GM23338 (cell line): ENCODE measurements at regions not wholly inside any gene's neighbourhood (a gene's known extent, or its start where the extent isn't known, plus 50 kb on each side); places are given as distances from the start of the nearest gene placed in this dataset.

ENCODE experiments used
- ATAC-seq: fragments of 200-7000 bp; cut with Tn5 transposase; 3 replicates; pipeline ENCODE4 v1.9.1; 2020
- DNase-seq: peaks from one replicate; pipeline ENCODE4 v3.0.0-alpha.2; 2015; ENCODE audit warnings: low spot score
- H2AFZ ChIP-seq: fragments of 200-600 bp; sonication (generic); 2 replicates; pipeline ENCODE4 v1.8.0; 2016; ENCODE audit warnings: antibody characterized with exemption, mild to moderate bottlenecking, moderate library complexity
- H3F3A ChIP-seq: fragments of 200-600 bp; sonication (generic); replicated peaks from 2 replicates; pipeline ENCODE4 v1.8.0; 2017; ENCODE audit warnings: antibody characterized with exemption, mixed run types, low read depth
- H3K27ac ChIP-seq: fragments of 200-600 bp; sonication (generic); 2 replicates; pipeline ENCODE4 v1.6.1; 2016; ENCODE audit warnings: low read depth
- H3K27me3 ChIP-seq: fragments of 200-600 bp; sonication (generic); 2 replicates; pipeline ENCODE4 v1.8.0; 2016; ENCODE audit warnings: mild to moderate bottlenecking, mixed run types, moderate library complexity; ENCODE audit not compliant: insufficient read depth
- H3K36me3 ChIP-seq: fragments of 200-600 bp; sonication (generic); 2 replicates; pipeline ENCODE4 v1.8.0; 2016; ENCODE audit warnings: mild to moderate bottlenecking; ENCODE audit not compliant: insufficient read depth
- H3K4me1 ChIP-seq: fragments of 200-600 bp; sonication (generic); 2 replicates; pipeline ENCODE4 v1.8.0; 2016; ENCODE audit warnings: mild to moderate bottlenecking, moderate library complexity; ENCODE audit not compliant: insufficient read depth
- H3K4me2 ChIP-seq: fragments of 200-600 bp; sonication (generic); 2 replicates; pipeline ENCODE4 v1.7.1; 2017; ENCODE audit warnings: mixed run types
- H3K4me3 ChIP-seq: fragments of 200-600 bp; sonication (generic); 2 replicates; pipeline ENCODE4 v1.6.1; 2016; ENCODE audit warnings: mixed run types
- H3K79me2 ChIP-seq: fragments of 200-600 bp; sonication (generic); replicated peaks from 2 replicates; pipeline ENCODE4 v1.8.0; 2017; ENCODE audit warnings: mild to moderate bottlenecking; ENCODE audit not compliant: insufficient read depth
- H3K9me2 ChIP-seq: fragments of 200-600 bp; sonication (generic); 2 replicates; pipeline ENCODE4 v1.8.0; 2017; ENCODE audit not compliant: insufficient read depth
- H4K20me1 ChIP-seq: fragments of 200-600 bp; sonication (generic); replicated peaks from 2 replicates; pipeline ENCODE4 v1.8.0; 2017; ENCODE audit warnings: mild to moderate bottlenecking; ENCODE audit not compliant: insufficient read depth
- H3K27ac Mint-ChIP-seq: 2 replicates; pipeline ENCODE4 v1.8.0; 2020; ENCODE audit warnings: inconsistent platforms, mild to moderate bottlenecking, moderate library complexity, mixed read lengths
- H3K27me3 Mint-ChIP-seq: 3 replicates; pipeline ENCODE4 v1.8.0; 2022; ENCODE audit warnings: low read depth, mild to moderate bottlenecking, moderate library complexity, mixed read lengths, inconsistent platforms; ENCODE audit not compliant: insufficient read depth, poor library complexity
- H3K36me3 Mint-ChIP-seq: 3 replicates; pipeline ENCODE4 v1.8.0; 2021; ENCODE audit warnings: low read depth, mild to moderate bottlenecking, inconsistent platforms, moderate library complexity, mixed read lengths
- H3K4me1 Mint-ChIP-seq: 3 replicates; pipeline ENCODE4 v1.8.0; 2020; ENCODE audit warnings: mild to moderate bottlenecking, inconsistent platforms, mixed read lengths
- H3K4me3 Mint-ChIP-seq: 3 replicates; pipeline ENCODE4 v1.8.0; 2021; ENCODE audit warnings: moderate library complexity, mild to moderate bottlenecking, inconsistent platforms, mixed read lengths
- H3K9me3 Mint-ChIP-seq: 3 replicates; pipeline ENCODE4 v1.8.0; 2020; ENCODE audit warnings: moderate library complexity, mild to moderate bottlenecking, inconsistent platforms, mixed read lengths
- CTCF ChIP-seq, 2 experiments: fragments of 200-600 bp in 1 of 2; sonication (generic) in 1 of 2; conservative IDR thresholded peaks; 2 replicates each; pipeline versions ENCODE4 v1.5.1 to v1.6.1; 2016 to 2017; ENCODE audit warnings: antibody characterized with exemption in 2 of 2, low read depth in 2 of 2, mild to moderate bottlenecking in 2 of 2, moderate library complexity in 1 of 2
- ETS1 ChIP-seq: IDR thresholded peaks from 2 replicates; pipeline ENCODE4 v1.6.1; 2016; ENCODE audit warnings: antibody characterized with exemption
- EZH2 ChIP-seq: fragments of 200-600 bp; sonication (generic); IDR thresholded peaks from one replicate; pipeline ENCODE4 v1.8.0; 2017; ENCODE audit warnings: antibody characterized with exemption, mild to moderate bottlenecking, low read depth; ENCODE audit not compliant: unreplicated experiment
- EZH2phosphoT487 ChIP-seq: fragments of 200-600 bp; sonication (generic); IDR thresholded peaks from one replicate; pipeline ENCODE4 v1.8.1; 2018; ENCODE audit warnings: antibody characterized with exemption; ENCODE audit not compliant: unreplicated experiment
- REST ChIP-seq: IDR thresholded peaks from one replicate; pipeline ENCODE4 v1.6.1; 2018; ENCODE audit warnings: antibody characterized with exemption; ENCODE audit not compliant: unreplicated experiment
- STAT1 ChIP-seq: IDR thresholded peaks from one replicate; pipeline ENCODE4 v1.6.1; 2016; ENCODE audit warnings: antibody characterized with exemption; ENCODE audit not compliant: unreplicated experiment
- ZNF331 ChIP-seq: fragments of 250-450 bp; sonication (Bioruptor Pico); IDR thresholded peaks from 2 replicates; pipeline ENCODE4 v1.5.0; 2020; ENCODE audit warnings: low read depth, mild to moderate bottlenecking, moderate library complexity
- ZNF462 ChIP-seq: fragments of 250-450 bp; sonication (Bioruptor Pico); IDR thresholded peaks from 2 replicates; pipeline ENCODE4 v1.5.0; 2020; ENCODE audit warnings: mild to moderate bottlenecking, moderate library complexity

GRCh38 chr13:46961719-46962118, 64.9 kb upstream of the HTR2A start (continued):
- no peak for TF ChIP-seq ZNF462 (CRISPR knock-in tag)
- no peak for TF ChIP-seq CTCF (conservative IDR thresholded peaks at IDR 0.05; ENCODE audit: low read depth in 2 of 2)
- no peak for TF ChIP-seq ETS1
- no peak for TF ChIP-seq ZNF331 (CRISPR knock-in tag)
- no peak for TF ChIP-seq EZH2

- no peak for ATAC-seq
- Mint-ChIP-seq H3K9me3 (peaks cover 5% of the 10 kb centered on the region; the same call in 1 of the 3 replicates), H3K27ac (no peak overlapping the region), H3K27me3 (peaks cover 2% of the 10 kb centered on the region), H3K4me3 (no peak overlapping the region), H3K4me1 (peaks cover 5% of the 10 kb centered on the region; the same call in 1 of the 3 replicates), H3K36me3 (peaks cover 5% of the 10 kb centered on the region; the same call in 1 of the 3 replicates)
- H3F3A ChIP-seq: no peaks in the 10 kb centered on the region
- no peak overlapping the region for H2AFZ ChIP-seq
- no peak overlapping the region for H3K27ac ChIP-seq
- H3K4me1 ChIP-seq: no peaks in the 10 kb centered on the region; the same call in 1 of the 2 replicates
- no peak overlapping the region for H3K4me2 ChIP-seq
- no peaks in the 10 kb centered on the region for H3K79me2 ChIP-seq
- H3K9me2 ChIP-seq: peaks cover 4% of the 10 kb centered on the region; the same call in 1 of the 2 replicates
- DNase-seq: no peak
- no peaks in the 10 kb centered on the region for H3K27me3 ChIP-seq
- no peaks in the 10 kb centered on the region for H3K36me3 ChIP-seq
- H4K20me1 ChIP-seq: no peaks in the 10 kb centered on the region
- H3K4me3 ChIP-seq: no peak overlapping the region
- TF ChIP-seq STAT1: no peak
- no peak for TF ChIP-seq REST
- TF ChIP-seq CTCF (conservative IDR thresholded peaks at IDR 0.05; ENCODE audit: low read depth in 2 of 2): no peak
- TF ChIP-seq EZH2phosphoT487: no peak
- no peak for TF ChIP-seq ETS1
Measured at GRCh38 chr13:46953941-46954340, 57.1 kb upstream of the HTR2A start.
